GM13976 (cell line): ENCODE measurements at regions not wholly inside any gene's neighbourhood (a gene's known extent, or its start where the extent isn't known, plus 50 kb on each side); places are given as distances from the start of the nearest gene placed in this dataset.

Experiments
- DNase-seq: peaks from one replicate; pipeline ENCODE4 v3.0.0; 2012; ENCODE audit warnings: low spot score
- in situ Hi-C: fragments of 300-500 bp; cut with MboI; formaldehyde crosslinking; loops from one replicate; pipeline ENCODE4 v1.12.0; 2022; ENCODE audit warnings: low sequenced_read_pairs, mixed read lengths, inconsistent platforms; ENCODE audit not compliant: unreplicated experiment
- TF ChIP-seq, protein P1 (sequence below): IDR thresholded peaks from 2 replicates; pipeline ENCODE4 v1.5.1; 2012; ENCODE audit warnings: borderline replicate concordance, mild to moderate bottlenecking; ENCODE audit not compliant: insufficient read depth; ENCODE audit errors: extremely low read depth, missing control alignments, control extremely low read depth

DNA sequence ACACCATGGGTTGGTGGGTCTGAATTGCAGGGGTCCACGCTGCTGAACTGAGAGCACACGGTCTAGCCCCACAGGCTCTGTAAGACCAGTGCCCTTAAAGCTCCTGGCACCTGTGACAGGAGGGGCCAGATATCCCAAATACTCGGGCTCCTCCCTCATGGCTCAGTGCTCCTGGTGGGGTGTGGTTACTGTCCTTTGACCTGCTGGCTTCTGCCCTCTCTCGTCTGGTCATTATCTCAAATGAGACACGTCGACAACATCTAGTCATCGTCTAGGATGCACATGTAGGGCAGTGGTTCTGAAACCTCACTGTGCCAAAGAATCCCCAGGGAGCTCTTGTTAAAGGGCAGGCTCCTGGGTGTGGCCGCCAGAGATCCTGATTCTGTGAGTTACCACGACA, 258.4 kb downstream of the LOXHD1 start:
- TF ChIP-seq, protein P1, sequence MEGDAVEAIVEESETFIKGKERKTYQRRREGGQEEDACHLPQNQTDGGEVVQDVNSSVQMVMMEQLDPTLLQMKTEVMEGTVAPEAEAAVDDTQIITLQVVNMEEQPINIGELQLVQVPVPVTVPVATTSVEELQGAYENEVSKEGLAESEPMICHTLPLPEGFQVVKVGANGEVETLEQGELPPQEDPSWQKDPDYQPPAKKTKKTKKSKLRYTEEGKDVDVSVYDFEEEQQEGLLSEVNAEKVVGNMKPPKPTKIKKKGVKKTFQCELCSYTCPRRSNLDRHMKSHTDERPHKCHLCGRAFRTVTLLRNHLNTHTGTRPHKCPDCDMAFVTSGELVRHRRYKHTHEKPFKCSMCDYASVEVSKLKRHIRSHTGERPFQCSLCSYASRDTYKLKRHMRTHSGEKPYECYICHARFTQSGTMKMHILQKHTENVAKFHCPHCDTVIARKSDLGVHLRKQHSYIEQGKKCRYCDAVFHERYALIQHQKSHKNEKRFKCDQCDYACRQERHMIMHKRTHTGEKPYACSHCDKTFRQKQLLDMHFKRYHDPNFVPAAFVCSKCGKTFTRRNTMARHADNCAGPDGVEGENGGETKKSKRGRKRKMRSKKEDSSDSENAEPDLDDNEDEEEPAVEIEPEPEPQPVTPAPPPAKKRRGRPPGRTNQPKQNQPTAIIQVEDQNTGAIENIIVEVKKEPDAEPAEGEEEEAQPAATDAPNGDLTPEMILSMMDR, result no peak
- no peak for DNase-seq
- in situ Hi-C loops, result no loop called here

DNA sequence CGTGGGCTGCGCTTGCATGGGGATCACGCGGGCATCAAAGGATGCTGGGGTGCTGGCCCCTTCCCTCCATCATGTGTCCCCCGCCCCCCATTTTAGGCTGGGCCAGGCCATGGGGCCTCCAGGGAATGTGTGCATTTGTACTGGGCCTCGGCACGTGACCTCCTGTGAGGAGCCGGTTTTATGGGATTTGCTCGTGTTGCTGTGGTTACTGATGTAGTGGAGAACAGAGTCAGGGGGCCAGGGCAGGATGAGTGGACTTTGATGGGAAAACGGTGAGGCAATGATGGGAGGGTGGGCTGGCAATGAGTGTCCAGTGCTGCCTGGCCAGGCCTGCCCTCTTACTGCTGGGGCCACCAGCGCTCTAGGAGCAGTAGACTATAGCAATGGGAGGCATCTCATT, 257.7 kb downstream of the LOXHD1 start:
- in situ Hi-C loops, result no loop called here
- TF ChIP-seq, protein P1, result no peak
- no peak for DNase-seq

DNA sequence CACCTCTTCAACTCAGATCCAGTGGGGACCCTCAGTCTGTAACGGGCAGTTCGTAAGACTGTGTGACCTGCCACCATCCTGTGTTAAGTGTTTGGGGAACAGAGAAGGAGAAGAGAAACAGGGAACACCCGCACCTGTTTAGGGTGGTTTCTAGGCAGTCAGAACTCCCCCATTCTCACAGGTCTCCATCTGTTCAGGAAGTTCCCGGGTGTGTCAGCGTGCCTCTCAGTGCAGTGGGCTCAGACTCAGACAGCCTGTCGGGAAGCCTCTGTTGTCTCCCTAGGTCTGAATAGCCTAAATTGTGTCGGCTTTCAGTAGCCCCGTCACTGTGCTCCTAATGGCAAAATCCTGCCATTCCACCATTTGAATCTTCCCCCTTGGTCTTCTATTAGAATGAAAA, 256.6 kb downstream of the LOXHD1 start:
- no peak for DNase-seq
- in situ Hi-C loops, result no loop called here
- TF ChIP-seq, protein P1, result no peak

DNA sequence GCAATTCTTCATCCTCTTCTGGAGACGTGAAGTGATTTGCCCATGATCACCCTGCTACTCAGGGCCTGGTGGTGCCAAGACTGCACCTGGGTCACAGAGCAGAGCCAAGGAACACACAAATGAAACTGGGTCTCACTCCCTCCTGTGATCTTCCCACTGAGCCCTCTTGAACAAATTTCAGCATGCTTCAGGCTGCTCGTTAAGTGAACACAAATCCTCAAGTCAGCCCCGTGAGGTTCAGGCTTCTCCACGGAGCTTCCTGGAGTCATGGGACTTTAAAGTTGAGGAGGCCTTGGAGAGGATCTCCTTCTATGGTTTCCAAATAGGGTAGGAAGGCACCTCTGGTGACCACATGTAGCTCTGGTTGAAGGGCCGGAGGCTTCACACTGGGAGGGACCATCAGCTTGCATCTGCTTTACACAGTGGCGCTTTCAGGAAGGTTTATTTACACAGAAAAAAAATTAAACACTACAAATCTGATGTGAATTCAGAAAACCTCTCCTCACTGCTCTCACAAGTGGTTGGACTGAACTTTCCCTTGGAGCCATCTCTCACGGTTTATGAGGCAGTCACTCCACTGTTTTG, 255.4 kb downstream of the LOXHD1 start:
- DNase-seq, result no peak
- TF ChIP-seq, protein P1, result no peak
- in situ Hi-C loops, result no loop called here

DNA sequence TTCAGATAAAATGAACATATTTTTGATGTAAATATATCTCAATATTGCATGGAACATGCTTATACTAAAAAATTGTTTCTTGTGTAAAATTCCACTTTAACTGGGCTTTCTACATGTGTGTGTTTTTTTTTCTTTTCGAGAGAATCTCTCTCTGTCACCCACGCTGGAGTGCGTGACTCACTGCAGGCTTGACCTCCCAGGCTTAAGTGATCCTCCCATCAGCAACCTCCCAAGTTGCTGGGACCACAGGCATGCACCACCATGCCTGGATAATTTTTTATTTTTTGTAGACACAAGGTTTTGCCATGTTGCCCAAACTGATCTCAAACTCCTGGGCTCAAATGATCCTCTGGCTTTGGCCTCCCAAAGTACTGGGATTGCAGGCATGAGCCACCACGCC, 254.6 kb downstream of the LOXHD1 start:
- in situ Hi-C loops, result no loop called here
- TF ChIP-seq, protein P1, result no peak
- no peak for DNase-seq

DNA sequence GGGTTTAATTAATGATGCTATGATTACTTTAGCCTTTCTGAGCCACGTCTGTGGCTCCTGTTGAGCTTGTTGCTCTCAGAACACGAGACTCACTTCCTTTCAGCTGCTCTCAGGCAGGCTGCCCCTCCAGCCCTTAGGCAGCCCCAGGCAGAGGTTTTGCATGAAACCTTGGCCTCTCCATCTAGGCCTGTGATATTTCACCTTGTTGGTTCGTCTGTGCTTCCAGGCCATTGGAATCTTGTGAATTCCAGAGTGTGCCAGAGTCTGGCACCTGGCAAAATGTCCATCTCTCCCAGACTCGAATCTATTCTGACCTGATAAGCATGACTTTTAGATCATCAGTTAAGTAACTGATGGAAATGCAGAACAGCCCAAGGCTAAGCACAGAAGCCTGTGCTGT, 254.1 kb downstream of the LOXHD1 start:
- TF ChIP-seq, protein P1, result no peak
- in situ Hi-C loops, result no loop called here
- DNase-seq, result no peak
